ENCODE measurements at regions not wholly inside any gene's neighbourhood (a gene's known extent, or its start where the extent isn't known, plus 50 kb on each side); places are given as distances from the start of the nearest gene placed in this dataset.

DNA sequence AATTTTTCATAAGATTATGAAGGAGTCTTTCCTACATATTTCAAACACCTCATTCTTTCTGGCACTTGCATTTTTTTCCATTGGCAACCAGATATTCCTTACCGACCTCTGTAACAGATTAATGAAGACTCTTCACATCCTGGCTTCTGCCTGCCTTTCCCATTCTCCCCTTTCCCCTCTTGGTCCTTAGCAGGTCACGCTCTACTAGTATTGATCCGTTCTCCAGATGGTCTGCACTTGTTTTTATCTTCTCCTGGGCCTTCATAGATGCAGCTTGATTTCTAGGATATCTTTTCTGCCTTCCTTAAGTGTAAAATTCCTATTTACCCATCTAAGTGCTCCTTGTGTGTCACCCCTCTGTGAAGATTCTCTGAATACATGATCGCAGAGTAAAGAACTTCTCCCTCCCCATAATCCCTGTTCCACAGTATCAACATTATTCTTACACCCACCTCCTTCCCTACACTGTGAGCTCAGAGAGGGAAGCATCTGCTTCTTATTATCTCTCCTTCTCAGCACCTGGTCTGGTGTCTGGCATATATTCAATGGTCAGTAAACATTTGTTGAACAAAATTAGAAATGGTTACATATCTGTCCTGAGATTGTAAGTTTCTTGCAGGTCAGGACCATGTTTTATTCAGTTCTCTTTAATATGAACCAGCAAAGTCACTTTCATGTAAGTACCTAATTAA, 654.2 kb downstream of the REEP3 start:
- no peak overlapping the region for H3K27ac ChIP-seq
- intact Hi-C loops (cut with DNase I), result no loop called here
- H3K4me3 ChIP-seq, result no peak overlapping the region
- 63 to 69% (median 68%) methylated on average over 4 of the region's 4 CpGs for WGBS, 3 donors
- no peaks in the 10 kb centered on the region for H3K36me3 ChIP-seq
- no peak for DNase-seq
- H3K27me3 ChIP-seq, result no peaks in the 10 kb centered on the region
- H3K4me1 ChIP-seq (ENCODE audit: insufficient read depth), result no peaks in the 10 kb centered on the region
- TF ChIP-seq POLR2A (IDR thresholded peaks at IDR 0.05) (no peak), EP300 (IDR thresholded peaks at IDR 0.05) (no peak)
- TF ChIP-seq, protein P1, sequence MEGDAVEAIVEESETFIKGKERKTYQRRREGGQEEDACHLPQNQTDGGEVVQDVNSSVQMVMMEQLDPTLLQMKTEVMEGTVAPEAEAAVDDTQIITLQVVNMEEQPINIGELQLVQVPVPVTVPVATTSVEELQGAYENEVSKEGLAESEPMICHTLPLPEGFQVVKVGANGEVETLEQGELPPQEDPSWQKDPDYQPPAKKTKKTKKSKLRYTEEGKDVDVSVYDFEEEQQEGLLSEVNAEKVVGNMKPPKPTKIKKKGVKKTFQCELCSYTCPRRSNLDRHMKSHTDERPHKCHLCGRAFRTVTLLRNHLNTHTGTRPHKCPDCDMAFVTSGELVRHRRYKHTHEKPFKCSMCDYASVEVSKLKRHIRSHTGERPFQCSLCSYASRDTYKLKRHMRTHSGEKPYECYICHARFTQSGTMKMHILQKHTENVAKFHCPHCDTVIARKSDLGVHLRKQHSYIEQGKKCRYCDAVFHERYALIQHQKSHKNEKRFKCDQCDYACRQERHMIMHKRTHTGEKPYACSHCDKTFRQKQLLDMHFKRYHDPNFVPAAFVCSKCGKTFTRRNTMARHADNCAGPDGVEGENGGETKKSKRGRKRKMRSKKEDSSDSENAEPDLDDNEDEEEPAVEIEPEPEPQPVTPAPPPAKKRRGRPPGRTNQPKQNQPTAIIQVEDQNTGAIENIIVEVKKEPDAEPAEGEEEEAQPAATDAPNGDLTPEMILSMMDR (IDR thresholded peaks at IDR 0.05), result no peak
- no peaks in the 10 kb centered on the region for H3K9me3 ChIP-seq

DNA sequence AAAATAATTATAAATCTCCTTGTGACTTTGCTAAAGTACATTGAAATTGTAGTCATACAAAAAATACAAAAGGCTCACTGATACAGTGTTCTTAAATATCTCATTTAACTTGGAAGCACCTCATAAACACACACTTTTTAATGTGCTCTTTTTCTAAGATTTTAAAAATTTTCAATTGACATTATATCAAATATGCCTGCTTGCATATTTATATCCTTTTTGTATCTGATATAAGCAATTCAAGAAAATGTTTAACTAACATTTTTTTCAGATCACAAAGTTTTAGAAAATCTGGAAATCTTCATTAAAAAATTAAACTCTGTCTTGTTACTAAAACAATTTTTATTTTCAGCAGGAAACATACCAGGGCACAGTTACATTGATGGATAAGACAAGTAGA, 661.5 kb downstream of the REEP3 start:
- H3K4me3 ChIP-seq, result no peak overlapping the region
- intact Hi-C loops (cut with DNase I), result no loop called here
- no peak for DNase-seq
- TF ChIP-seq, protein P1 (IDR thresholded peaks at IDR 0.05), result no peak
- TF ChIP-seq POLR2A (IDR thresholded peaks at IDR 0.05), result no peak
- no peak for TF ChIP-seq EP300 (IDR thresholded peaks at IDR 0.05)
- H3K9me3 ChIP-seq, result no peaks in the 10 kb centered on the region
- no peaks in the 10 kb centered on the region for H3K36me3 ChIP-seq
- H3K27me3 ChIP-seq, result no peaks in the 10 kb centered on the region
- H3K27ac ChIP-seq, result no peak overlapping the region
- no peaks in the 10 kb centered on the region for H3K4me1 ChIP-seq (ENCODE audit: insufficient read depth)

DNA sequence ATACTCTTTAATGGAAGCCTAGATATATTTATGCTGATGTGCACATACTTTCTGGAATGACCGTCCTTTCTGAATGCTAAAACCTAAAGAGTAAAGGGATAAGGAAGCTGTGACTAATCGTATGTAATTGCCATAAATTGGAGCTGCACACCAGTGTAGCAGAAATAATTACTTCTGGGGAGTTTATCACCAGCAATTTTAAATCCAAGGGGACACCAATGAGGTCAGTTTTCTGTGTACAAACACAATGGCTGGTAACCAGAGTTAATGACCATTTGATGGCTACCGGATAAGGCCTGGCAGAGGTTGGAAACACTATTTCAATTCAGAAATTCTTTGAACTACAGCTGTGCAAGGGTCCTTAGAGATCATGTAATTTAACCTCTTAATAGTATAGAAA, 670.1 kb downstream of the REEP3 start:
- no peak for TF ChIP-seq POLR2A (IDR thresholded peaks at IDR 0.05)
- TF ChIP-seq, protein P1 (IDR thresholded peaks at IDR 0.05), result no peak
- TF ChIP-seq EP300 (IDR thresholded peaks at IDR 0.05), result no peak

DNA sequence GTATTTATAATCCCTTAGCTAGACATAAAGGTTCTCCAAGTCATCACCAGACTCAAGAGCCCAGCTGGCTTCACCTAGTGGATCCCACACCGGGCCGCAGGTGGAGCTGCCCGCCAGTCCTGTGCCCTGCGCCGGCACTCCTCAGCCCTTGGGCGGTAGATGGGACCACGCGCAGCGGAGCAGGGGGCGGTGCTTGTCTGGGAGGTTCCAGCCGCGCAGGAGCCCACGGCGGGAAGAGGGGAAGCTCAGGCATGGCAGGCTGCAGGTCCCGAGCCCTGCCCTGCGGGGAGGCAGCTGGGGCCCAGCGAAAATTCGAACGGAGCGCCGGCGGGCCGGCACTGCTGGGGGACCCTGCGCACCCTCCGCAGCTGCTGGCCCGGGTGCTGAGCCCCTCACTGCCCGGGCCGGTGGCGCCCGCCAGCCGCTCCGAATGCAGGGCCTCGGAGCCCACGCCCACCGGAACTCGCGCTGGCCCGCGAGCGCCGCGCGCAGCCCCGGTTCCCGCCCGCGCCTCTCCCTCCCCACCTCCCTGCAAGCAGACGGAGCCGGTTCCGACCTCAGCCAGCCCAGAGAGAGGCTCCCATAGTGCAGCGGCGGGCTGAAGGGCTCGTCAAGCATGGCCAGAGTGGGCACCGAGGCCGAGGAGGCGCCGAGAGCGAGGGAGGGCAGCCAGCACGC, 675.6 kb downstream of the REEP3 start:
- H3K36me3 ChIP-seq, result no peaks in the 10 kb centered on the region
- H3K4me1 ChIP-seq (ENCODE audit: insufficient read depth), result no peaks in the 10 kb centered on the region
- TF ChIP-seq, protein P1 (IDR thresholded peaks at IDR 0.05), result no peak
- TF ChIP-seq EP300 (IDR thresholded peaks at IDR 0.05), result no peak
- TF ChIP-seq POLR2A (IDR thresholded peaks at IDR 0.05), result no peak
- no peak for DNase-seq
- H3K27ac ChIP-seq, result no peak overlapping the region
- WGBS, 3 donors, result 94 to 97% (median 96%) methylated on average over 45 to 59 of the region's 59 CpGs
- no peaks in the 10 kb centered on the region for H3K9me3 ChIP-seq
- H3K4me3 ChIP-seq, result no peak overlapping the region
- intact Hi-C loops (cut with DNase I), result no loop called here
- H3K27me3 ChIP-seq, result no peaks in the 10 kb centered on the region

More for the DNA sequence above, 670.1 kb downstream of the REEP3 start:
- Histone ChIP-seq H3K4me1 (ENCODE audit: insufficient read depth) (no peaks in the 10 kb centered on the region), H3K36me3 (no peaks in the 10 kb centered on the region), H3K27ac (no peak overlapping the region), H3K4me3 (no peak overlapping the region), H3K9me3 (no peaks in the 10 kb centered on the region), H3K27me3 (no peaks in the 10 kb centered on the region)
- no peak for DNase-seq
- WGBS, 3 donors, result 54 to 60% (median 58%) methylated on average over 3 of the region's 3 CpGs
- intact Hi-C loops (cut with DNase I), result no loop called here
